Colonic mucosa (tissue), 4 donors: ENCODE measurements at regions not wholly inside any gene's neighbourhood (a gene's known extent, or its start where the extent isn't known, plus 50 kb on each side); places are given as distances from the start of the nearest gene placed in this dataset.

Experiments used
- DNase-seq: peaks from one replicate; pipeline ENCODE4 v3.0.0-alpha.2; 2020
- H3K27ac ChIP-seq: fragments of 200-600 bp; one replicate; pipeline ENCODE4 v1.8.0; 2021
- H3K27me3 ChIP-seq: fragments of 200-600 bp; one replicate; pipeline ENCODE4 v1.8.0; 2021
- H3K36me3 ChIP-seq: fragments of 200-600 bp; one replicate; pipeline ENCODE4 v1.8.0; 2021
- H3K4me1 ChIP-seq: fragments of 200-600 bp; one replicate; pipeline ENCODE4 v1.8.0; 2021; ENCODE audit warnings: mild to moderate bottlenecking
- H3K4me3 ChIP-seq: fragments of 200-600 bp; one replicate; pipeline ENCODE4 v1.8.0; 2021
- H3K9ac ChIP-seq, 2 donors: one replicate each; pipeline ENCODE4 v1.7.0; 2013; ENCODE audit warnings: control low read depth in 2 of 2, low read depth in 2 of 2, low read length in 2 of 2
- H3K9me3 ChIP-seq: fragments of 200-600 bp; one replicate; pipeline ENCODE4 v1.8.0; 2021
- CTCF ChIP-seq: fragments of 200-600 bp; IDR thresholded peaks from one replicate; pipeline ENCODE4 v1.8.0; 2022; ENCODE audit warnings: antibody characterized with exemption, mild to moderate bottlenecking
- intact Hi-C: fragments of 100-400 bp; cut with DNase I; formaldehyde crosslinking; loops from one replicate; pipeline ENCODE4 v1.14.1; 2022
- donor health status: healthy.
- donor health status: DM: no; HTN: no; CAD: no.
- donor health status: DM: no; HTN: no; CAD: no.

GRCh38 chrX:122504026-122504425 lies 680.1 kb upstream of the GRIA3 start:
- Histone ChIP-seq H3K27me3 (no peaks in the 10 kb centered on the region), H3K9me3 (peaks cover 3% of the 10 kb centered on the region), H3K27ac (no peak overlapping the region), H3K9ac (no peak overlapping the region), H3K4me3 (no peak overlapping the region), H3K4me1 (no peaks in the 10 kb centered on the region), H3K36me3 (no peaks in the 10 kb centered on the region)
- DNase-seq: no peak
- intact Hi-C loops: no loop called here
- TF ChIP-seq CTCF: no peak

GRCh38 chrX:122512561-122513072 lies 671.5 kb upstream of the GRIA3 start:
- no peak for TF ChIP-seq CTCF
- intact Hi-C loops: no loop called here

GRCh38 chrX:122517786-122518185 lies 666.3 kb upstream of the GRIA3 start:
- Histone ChIP-seq H3K36me3 (no peaks in the 10 kb centered on the region), H3K27me3 (no peaks in the 10 kb centered on the region), H3K4me1 (no peaks in the 10 kb centered on the region), H3K9me3 (no peaks in the 10 kb centered on the region), H3K9ac (no peak overlapping the region), H3K27ac (no peak overlapping the region), H3K4me3 (no peak overlapping the region)
- intact Hi-C loops: no loop called here
- no peak for DNase-seq
- no peak for TF ChIP-seq CTCF

More at GRCh38 chrX:122512561-122513072, 671.5 kb upstream of the GRIA3 start:
- H3K27me3 ChIP-seq: no peaks in the 10 kb centered on the region
- no peak overlapping the region for H3K27ac ChIP-seq
- H3K4me1 ChIP-seq: no peaks in the 10 kb centered on the region
- no peak overlapping the region for H3K4me3 ChIP-seq
- DNase-seq: no peak
- no peaks in the 10 kb centered on the region for H3K9me3 ChIP-seq
- no peaks in the 10 kb centered on the region for H3K36me3 ChIP-seq
- H3K9ac ChIP-seq: no peak overlapping the region

GRCh38 chrX:122545778-122546177 lies 638.3 kb upstream of the GRIA3 start:
- no peak for TF ChIP-seq CTCF
- no peak for DNase-seq
- Histone ChIP-seq H3K4me3 (no peak overlapping the region), H3K27ac (no peak overlapping the region), H3K9me3 (no peaks in the 10 kb centered on the region), H3K27me3 (no peaks in the 10 kb centered on the region), H3K9ac (no peak overlapping the region), H3K36me3 (no peaks in the 10 kb centered on the region), H3K4me1 (no peaks in the 10 kb centered on the region)
- intact Hi-C loops: no loop called here

GRCh38 chrX:122546269-122546668 lies 637.8 kb upstream of the GRIA3 start:
- H3K4me1 ChIP-seq: no peaks in the 10 kb centered on the region
- H3K36me3 ChIP-seq: no peaks in the 10 kb centered on the region
- no peak for DNase-seq
- intact Hi-C loops: no loop called here
- H3K27me3 ChIP-seq: no peaks in the 10 kb centered on the region
- H3K27ac ChIP-seq: no peak overlapping the region
- no peak for TF ChIP-seq CTCF
- H3K9ac ChIP-seq: no peak overlapping the region
- H3K9me3 ChIP-seq: no peaks in the 10 kb centered on the region
- H3K4me3 ChIP-seq: no peak overlapping the region
